ENCODE measurements at regions not wholly inside any gene's neighbourhood (a gene's known extent, or its start where the extent isn't known, plus 50 kb on each side); places are given as distances from the start of the nearest gene placed in this dataset.

DNA sequence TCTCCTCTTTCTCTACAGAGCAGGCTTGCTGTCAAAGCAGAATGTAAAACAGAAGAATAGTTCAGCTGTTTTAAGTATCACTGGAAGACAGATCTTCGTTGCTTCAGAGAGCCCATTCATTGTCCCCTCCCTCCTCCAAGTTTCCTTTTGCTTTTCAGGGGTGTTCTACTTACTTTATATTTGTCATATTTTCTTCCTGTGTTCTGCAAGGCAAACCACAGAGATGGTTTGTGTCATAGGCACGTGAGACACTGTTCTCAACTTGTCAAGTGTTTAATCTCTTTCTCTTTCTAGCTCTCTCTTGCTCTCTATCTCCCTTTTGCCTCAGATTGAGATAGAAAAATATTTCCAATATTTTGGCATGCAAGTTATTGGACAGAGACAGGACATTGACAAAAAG is 228.9 kb upstream of the DEFB112 start:
- 9 to 11% (median 10%) methylated on average over 2 of the region's 2 CpGs for WGBS, 4 donors
- H3K27me3 ChIP-seq: no peaks in the 10 kb centered on the region
- DNase-seq (no peak), ATAC-seq (no peak)
- no peaks in the 10 kb centered on the region for H3K36me3 ChIP-seq
- TF ChIP-seq POLR2A (IDR thresholded peaks at IDR 0.05): no peak
- TF ChIP-seq CTCF (IDR thresholded peaks at IDR 0.05): no peak
- no peaks in the 10 kb centered on the region for H3K9me3 ChIP-seq
- H3K4me1 ChIP-seq: no peaks in the 10 kb centered on the region
- intact Hi-C loops (cut with DNase I): no loop called here
- no peak overlapping the region for H3K4me3 ChIP-seq
- H3K27ac ChIP-seq: no peak overlapping the region

- H3K4me1 ChIP-seq: no peaks in the 10 kb centered on the region
These were observed 236.0 kb upstream of the DEFB112 start for GRCh38 chr6:50285735-50286134.

DNA sequence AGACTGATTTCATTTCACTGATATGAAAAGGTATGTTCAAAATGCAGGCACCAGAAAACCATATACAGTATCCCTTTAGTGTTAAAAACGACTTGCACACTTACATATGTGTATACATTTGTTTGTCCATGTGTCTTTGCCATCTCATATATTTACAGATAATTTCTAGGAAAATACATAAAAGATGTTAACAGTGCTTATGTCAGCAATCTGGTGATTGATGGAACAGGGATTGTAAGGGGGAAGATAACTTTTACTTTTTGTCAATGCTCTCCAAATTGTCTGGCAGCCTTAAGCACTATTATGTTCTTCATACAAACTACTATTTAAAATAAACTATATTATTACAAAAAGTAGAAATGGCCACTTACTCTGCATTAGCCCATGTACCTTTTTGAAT is 238.5 kb upstream of the DEFB112 start:
- ATAC-seq: no peak
- DNase-seq: no peak
- Histone ChIP-seq H3K27ac (no peak overlapping the region), H3K36me3 (no peaks in the 10 kb centered on the region), H3K27me3 (no peaks in the 10 kb centered on the region), H3K4me3 (no peak overlapping the region), H3K4me1 (no peaks in the 10 kb centered on the region), H3K9me3 (no peaks in the 10 kb centered on the region)
- WGBS, 4 donors: 38 to 48% (median 39%) methylated on average over 1 of the region's 1 CpG
- intact Hi-C loops (cut with DNase I): no loop called here
- TF ChIP-seq POLR2A (IDR thresholded peaks at IDR 0.05): no peak
- no peak for TF ChIP-seq CTCF (IDR thresholded peaks at IDR 0.05)

More at GRCh38 chr6:50285735-50286134, 236.0 kb upstream of the DEFB112 start:
- no peak for ATAC-seq
- H3K36me3 ChIP-seq: no peaks in the 10 kb centered on the region
- WGBS, 4 donors: 70 to 77% (median 74%) methylated on average over 2 of the region's 2 CpGs
- no peaks in the 10 kb centered on the region for H3K9me3 ChIP-seq
- TF ChIP-seq CTCF (IDR thresholded peaks at IDR 0.05) (no peak), POLR2A (IDR thresholded peaks at IDR 0.05) (no peak)
- no peak overlapping the region for H3K27ac ChIP-seq
- H3K4me3 ChIP-seq: no peak overlapping the region
- intact Hi-C loops (cut with DNase I): no loop called here
- no peak for DNase-seq
- H3K27me3 ChIP-seq: no peaks in the 10 kb centered on the region

DNA sequence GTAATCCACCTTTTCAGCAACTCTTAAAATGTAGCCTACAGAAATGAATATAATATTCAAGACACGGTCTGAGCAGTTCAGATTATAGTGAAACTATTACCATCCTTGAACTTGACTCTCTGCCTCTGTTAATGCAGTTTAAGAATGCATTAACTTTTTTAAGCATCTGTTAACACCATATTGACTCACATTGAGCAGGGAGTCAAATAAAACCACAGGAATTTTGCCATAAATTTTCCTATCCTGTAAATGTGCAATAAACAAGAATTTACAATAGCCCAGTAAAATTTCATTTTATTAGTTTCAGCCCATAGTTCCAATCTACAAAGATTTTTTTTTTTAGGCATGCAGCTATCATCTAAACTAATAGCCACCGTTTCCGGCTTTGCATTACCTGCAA is 239.2 kb upstream of the DEFB112 start:
- no peak for ATAC-seq
- TF ChIP-seq POLR2A (IDR thresholded peaks at IDR 0.05): no peak
- no peak for TF ChIP-seq CTCF (IDR thresholded peaks at IDR 0.05)
- intact Hi-C loops (cut with DNase I): no loop called here
- Histone ChIP-seq H3K4me3 (no peak overlapping the region), H3K36me3 (no peaks in the 10 kb centered on the region), H3K27me3 (no peaks in the 10 kb centered on the region), H3K4me1 (no peaks in the 10 kb centered on the region), H3K9me3 (no peaks in the 10 kb centered on the region), H3K27ac (no peak overlapping the region)
- no peak for DNase-seq
- WGBS, 4 donors: 73 to 84% (median 76%) methylated on average over 3 of the region's 3 CpGs

All from heart left ventricle (tissue), 16 donors.